IMR-90 (cell line): ENCODE measurements at regions not wholly inside any gene's neighbourhood (a gene's known extent, or its start where the extent isn't known, plus 50 kb on each side); places are given as distances from the start of the nearest gene placed in this dataset.

Source experiments
- ATAC-seq: fragments of 200-7000 bp; cut with Tn5 transposase; 2 replicates; pipeline ENCODE4 v1.9.1; 2020; ENCODE audit warnings: low read depth, mild to moderate bottlenecking, moderate library complexity
- BruUV-seq: library from RNA; stranded (reverse); fragments of 400-500 nt; replicated peaks from 2 replicates; lab custom pipeline; 2021; lab: Mats Ljungman, UMichigan
- CTCF ChIA-PET: fragments of 300-600 bp; formaldehyde crosslinking; extraction: SDS; loops from one replicate; lab custom pipeline; 2021; ENCODE audit warnings: antibody characterized with exemption; lab: Yijun Ruan, JAX
- POLR2A ChIA-PET: fragments of 300-600 bp; sonication (Branson Sonifier 250); formaldehyde crosslinking; loops from one replicate; lab custom pipeline; 2022; ENCODE audit warnings: antibody characterized with exemption; ENCODE audit not compliant: unreplicated experiment; lab: Charles Lee
- DNase-seq: peaks from one replicate; pipeline ENCODE4 v3.0.0; 2013
- H2AFZ ChIP-seq: replicated peaks from 2 replicates; pipeline ENCODE3; 2013; ENCODE audit warnings: low read length, mild to moderate bottlenecking; ENCODE audit not compliant: poor library complexity
- H2AK5ac ChIP-seq: 2 replicates; pipeline ENCODE4 v1.6.1; 2013; ENCODE audit warnings: low read depth, low read length, inconsistent platforms
- H2AK9ac ChIP-seq: replicated peaks from 2 replicates; pipeline ENCODE3; 2013; ENCODE audit warnings: mild to moderate bottlenecking, low read depth, low read length, moderate library complexity; ENCODE audit not compliant: poor library complexity
- H2BK120ac ChIP-seq: 2 replicates; pipeline ENCODE4 v1.6.1; 2013; ENCODE audit warnings: low read depth, low read length, inconsistent platforms
- H2BK15ac ChIP-seq: 3 replicates; pipeline ENCODE4 v1.6.1; 2013; ENCODE audit warnings: low read depth, low read length, inconsistent platforms
- H2BK20ac ChIP-seq: 2 replicates; pipeline ENCODE4 v1.6.1; 2013; ENCODE audit warnings: low read depth, mild to moderate bottlenecking, inconsistent platforms, low read length, moderate library complexity
- H2BK5ac ChIP-seq: 2 replicates; pipeline ENCODE4 v1.6.1; 2013; ENCODE audit warnings: mild to moderate bottlenecking, low read depth, low read length, inconsistent platforms; ENCODE audit not compliant: poor library complexity, severe bottlenecking
- H3K14ac ChIP-seq: replicated peaks from 2 replicates; pipeline ENCODE4 v1.6.1; 2013; ENCODE audit warnings: low read depth, low read length, inconsistent platforms
- H3K18ac ChIP-seq: 2 replicates; pipeline ENCODE4 v1.6.1; 2013; ENCODE audit warnings: low read depth, low read length, control low read depth
- H3K23ac ChIP-seq: 2 replicates; pipeline ENCODE4 v1.6.1; 2013; ENCODE audit warnings: low read depth, low read length, inconsistent platforms
- H3K27ac ChIP-seq: 2 replicates; pipeline ENCODE4 v1.5.1; 2013; ENCODE audit warnings: mild to moderate bottlenecking, control low read depth, low read length; ENCODE audit not compliant: insufficient read depth
- H3K27me3 ChIP-seq: 2 replicates; pipeline ENCODE4 v1.6.1; 2013; ENCODE audit warnings: low read length; ENCODE audit not compliant: control insufficient read depth, insufficient read depth
- H3K36me3 ChIP-seq: 2 replicates; pipeline ENCODE4 v1.6.1; 2013; ENCODE audit warnings: low read length, mixed read lengths; ENCODE audit not compliant: control insufficient read depth, insufficient read depth
- H3K4ac ChIP-seq: 2 replicates; pipeline ENCODE4 v1.6.1; 2013; ENCODE audit warnings: low read depth, low read length, inconsistent platforms
- H3K4me1 ChIP-seq: 2 replicates; pipeline ENCODE4 v1.6.1; 2013; ENCODE audit warnings: low read length, mixed read lengths; ENCODE audit not compliant: control insufficient read depth, insufficient read depth
- H3K4me2 ChIP-seq: 2 replicates; pipeline ENCODE4 v1.6.1; 2013; ENCODE audit warnings: low read depth, mild to moderate bottlenecking, control low read depth, low read length, moderate library complexity
- H3K4me3 ChIP-seq: 2 replicates; pipeline ENCODE4 v1.5.1; 2013; ENCODE audit warnings: low read depth, mild to moderate bottlenecking, control low read depth, low read length, moderate library complexity; ENCODE audit not compliant: insufficient read depth
- H3K56ac ChIP-seq: 2 replicates; pipeline ENCODE4 v1.6.1; 2013; ENCODE audit warnings: low read length, inconsistent platforms; ENCODE audit not compliant: insufficient read depth; ENCODE audit errors: extremely low read depth
- H3K79me1 ChIP-seq, 2 experiments: 2 replicates each; pipeline ENCODE4 v1.6.1; 2013; ENCODE audit warnings: low read length in 2 of 2, inconsistent platforms in 1 of 2, low read depth in 1 of 2
- H3K9ac ChIP-seq: 2 replicates; pipeline ENCODE4 v1.6.1; 2013; ENCODE audit warnings: low read depth, low read length, control low read depth
- H3K9me1 ChIP-seq: 2 replicates; pipeline ENCODE4 v1.6.1; 2013; ENCODE audit warnings: low read length, inconsistent platforms; ENCODE audit not compliant: insufficient read depth
- H3K9me3 ChIP-seq: 2 replicates; pipeline ENCODE4 v1.6.1; 2013; ENCODE audit warnings: low read length; ENCODE audit not compliant: control insufficient read depth, insufficient read depth
- H4K20me1 ChIP-seq: 2 replicates; pipeline ENCODE4 v1.6.1; 2013; ENCODE audit warnings: low read length, inconsistent platforms; ENCODE audit not compliant: insufficient read depth
- H4K5ac ChIP-seq: 2 replicates; pipeline ENCODE4 v1.6.1; 2013; ENCODE audit warnings: mild to moderate bottlenecking, low read depth, low read length, control low read depth
- H4K8ac ChIP-seq, 2 experiments: 2 replicates each; pipeline ENCODE4 v1.6.1; 2013; ENCODE audit warnings: low read depth in 2 of 2, low read length in 2 of 2, control low read depth in 1 of 2, inconsistent platforms in 1 of 2
- H4K91ac ChIP-seq: 2 replicates; pipeline ENCODE4 v1.6.1; 2013; ENCODE audit warnings: low read depth, low read length, inconsistent platforms; ENCODE audit not compliant: insufficient read depth
- BHLHE40 ChIP-seq: fragments of 150-350 bp; IDR thresholded peaks from 2 replicates; pipeline ENCODE4 v1.6.1; 2016; ENCODE audit warnings: mild to moderate bottlenecking, low read depth, low read length
- CHD1 ChIP-seq: IDR thresholded peaks from 2 replicates; pipeline ENCODE4 v1.6.1; 2012; ENCODE audit warnings: low read depth, low read length, improper control_type of control experiment
- MAZ ChIP-seq: IDR thresholded peaks from 2 replicates; pipeline ENCODE4 v1.6.1; 2012; ENCODE audit warnings: low read depth, mild to moderate bottlenecking, low read length, improper control_type of control experiment, moderate library complexity, borderline replicate concordance
- MXI1 ChIP-seq: IDR thresholded peaks from 2 replicates; pipeline ENCODE4 v1.6.1; 2012; ENCODE audit warnings: low read depth, mild to moderate bottlenecking, low read length, moderate library complexity, borderline replicate concordance
- RAD21 ChIP-seq: IDR thresholded peaks from 2 replicates; pipeline ENCODE4 v1.6.1; 2012; ENCODE audit warnings: low read length, improper control_type of control experiment
- dilution Hi-C: fragments of 300-500 bp; cut with HindIII; formaldehyde crosslinking; loops from one replicate; pipeline ENCODE4 v1.14.3; 2018; ENCODE audit warnings: low sequenced_read_pairs; ENCODE audit not compliant: unreplicated experiment
- in situ Hi-C: fragments of 300-500 bp; cut with MboI; formaldehyde crosslinking; loops from 3 replicates; pipeline ENCODE4 v1.14.3; 2019; ENCODE audit warnings: low sequenced_read_pairs, inconsistent platforms, mixed read lengths
- intact Hi-C: fragments of 100-400 bp; cut with micrococcal nuclease; formaldehyde crosslinking; loops from 2 replicates; pipeline ENCODE4 v1.10.0; 2022
- TF ChIP-seq, protein P1 (sequence below): fragments of 150-350 bp; IDR thresholded peaks from 2 replicates; pipeline ENCODE4 v1.6.1; 2016; ENCODE audit warnings: low read depth, mild to moderate bottlenecking, low read length, moderate library complexity, borderline replicate concordance
- TF ChIP-seq, protein P2 (sequence below): conservative IDR thresholded peaks from 2 replicates; pipeline ENCODE4 v1.5.1; 2012; ENCODE audit warnings: mild to moderate bottlenecking, low read depth, low read length, improper control_type of control experiment

DNA sequence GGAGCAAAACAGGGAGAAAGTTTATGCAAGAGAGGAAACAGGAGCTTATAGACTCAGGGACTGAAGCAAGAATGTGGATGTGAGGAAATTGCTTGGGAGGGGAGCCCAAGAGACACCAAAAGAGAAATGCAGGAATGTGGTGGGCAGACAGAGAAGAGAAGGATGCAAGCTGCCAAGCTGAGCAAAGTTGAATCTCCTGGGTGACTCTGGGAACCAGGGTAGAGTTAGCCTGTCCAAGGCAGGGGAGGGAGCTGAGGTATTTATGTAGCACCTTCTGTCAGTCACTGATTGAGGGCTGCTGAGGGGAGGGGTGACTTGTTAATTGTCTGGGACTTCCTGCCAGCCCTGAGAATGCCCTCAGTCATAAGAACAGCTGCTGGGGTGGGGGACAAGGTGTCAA is 464.3 kb downstream of the NBAS start:
- H3K4me2 ChIP-seq = no peak overlapping the region
- POLR2A ChIA-PET = no interaction called here
- intact Hi-C loops = no loop called here
- no peaks in the 10 kb centered on the region for H3K9me1 ChIP-seq
- no peak overlapping the region for H2AFZ ChIP-seq
- no peak overlapping the region for H4K5ac ChIP-seq
- H4K91ac ChIP-seq = no peak overlapping the region
- H3K18ac ChIP-seq = no peak overlapping the region
- no peak overlapping the region for H2BK20ac ChIP-seq
- no peak overlapping the region for H2AK9ac ChIP-seq
- H3K4ac ChIP-seq = no peak overlapping the region
- no peak overlapping the region for H2BK5ac ChIP-seq
- no peak overlapping the region for H4K8ac ChIP-seq
- CTCF ChIA-PET = no interaction called here
- TF ChIP-seq BHLHE40 (no peak), MXI1 (no peak), RAD21 (no peak), CHD1 (no peak), MAZ (no peak)
- TF ChIP-seq, protein P1, sequence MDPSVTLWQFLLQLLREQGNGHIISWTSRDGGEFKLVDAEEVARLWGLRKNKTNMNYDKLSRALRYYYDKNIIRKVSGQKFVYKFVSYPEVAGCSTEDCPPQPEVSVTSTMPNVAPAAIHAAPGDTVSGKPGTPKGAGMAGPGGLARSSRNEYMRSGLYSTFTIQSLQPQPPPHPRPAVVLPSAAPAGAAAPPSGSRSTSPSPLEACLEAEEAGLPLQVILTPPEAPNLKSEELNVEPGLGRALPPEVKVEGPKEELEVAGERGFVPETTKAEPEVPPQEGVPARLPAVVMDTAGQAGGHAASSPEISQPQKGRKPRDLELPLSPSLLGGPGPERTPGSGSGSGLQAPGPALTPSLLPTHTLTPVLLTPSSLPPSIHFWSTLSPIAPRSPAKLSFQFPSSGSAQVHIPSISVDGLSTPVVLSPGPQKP = no peak
- TF ChIP-seq, protein P2, sequence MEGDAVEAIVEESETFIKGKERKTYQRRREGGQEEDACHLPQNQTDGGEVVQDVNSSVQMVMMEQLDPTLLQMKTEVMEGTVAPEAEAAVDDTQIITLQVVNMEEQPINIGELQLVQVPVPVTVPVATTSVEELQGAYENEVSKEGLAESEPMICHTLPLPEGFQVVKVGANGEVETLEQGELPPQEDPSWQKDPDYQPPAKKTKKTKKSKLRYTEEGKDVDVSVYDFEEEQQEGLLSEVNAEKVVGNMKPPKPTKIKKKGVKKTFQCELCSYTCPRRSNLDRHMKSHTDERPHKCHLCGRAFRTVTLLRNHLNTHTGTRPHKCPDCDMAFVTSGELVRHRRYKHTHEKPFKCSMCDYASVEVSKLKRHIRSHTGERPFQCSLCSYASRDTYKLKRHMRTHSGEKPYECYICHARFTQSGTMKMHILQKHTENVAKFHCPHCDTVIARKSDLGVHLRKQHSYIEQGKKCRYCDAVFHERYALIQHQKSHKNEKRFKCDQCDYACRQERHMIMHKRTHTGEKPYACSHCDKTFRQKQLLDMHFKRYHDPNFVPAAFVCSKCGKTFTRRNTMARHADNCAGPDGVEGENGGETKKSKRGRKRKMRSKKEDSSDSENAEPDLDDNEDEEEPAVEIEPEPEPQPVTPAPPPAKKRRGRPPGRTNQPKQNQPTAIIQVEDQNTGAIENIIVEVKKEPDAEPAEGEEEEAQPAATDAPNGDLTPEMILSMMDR = no peak
- no peak overlapping the region for H3K56ac ChIP-seq
- no peaks in the 10 kb centered on the region for H3K9me3 ChIP-seq
- H3K27ac ChIP-seq = no peak overlapping the region
- no peaks in the 10 kb centered on the region; the same call in 1 of the 2 replicates for H3K4me1 ChIP-seq
- no peaks in the 10 kb centered on the region for H3K27me3 ChIP-seq
- H3K23ac ChIP-seq = no peak overlapping the region
- no peak overlapping the region for H3K9ac ChIP-seq
- H4K20me1 ChIP-seq = no peaks in the 10 kb centered on the region
- H3K14ac ChIP-seq = no peak overlapping the region
- in situ Hi-C loops = no loop called here
- BruUV-seq = no TSS peak
- H3K79me1 ChIP-seq = no peaks in the 10 kb centered on the region
- no peak overlapping the region for H2BK15ac ChIP-seq
- no peak for DNase-seq
- ATAC-seq = peak; percentile 46; the same call in 1 of the 2 replicates
- H2AK5ac ChIP-seq = no peak overlapping the region
- no peaks in the 10 kb centered on the region for H3K36me3 ChIP-seq
- H3K4me3 ChIP-seq = no peak overlapping the region
- dilution Hi-C loops = no loop called here
- H2BK120ac ChIP-seq = no peak overlapping the region
